H1 (cell line): ENCODE measurements at regions not wholly inside any gene's neighbourhood (a gene's known extent, or its start where the extent isn't known, plus 50 kb on each side); places are given as distances from the start of the nearest gene placed in this dataset.

ENCODE experiments used
- CTCF ChIA-PET: fragments of 300-600 bp; sonication (Branson Sonifier 250); formaldehyde crosslinking; loops from one replicate; lab custom pipeline; 2021; ENCODE audit not compliant: partially characterized antibody; lab: Charles Lee
- POLR2A ChIA-PET: fragments of 300-600 bp; sonication (Branson Sonifier 250); formaldehyde crosslinking; loops from one replicate; lab custom pipeline; 2021; ENCODE audit warnings: inconsistent platforms; ENCODE audit not compliant: partially characterized antibody; lab: Charles Lee
- DNase-seq, 2 experiments: peaks; one replicate each; pipeline versions ENCODE4 v3.0.0 to v3.0.0-alpha.2; 2010 to 2022; ENCODE audit warnings: low spot score in 2 of 2, low read depth in 1 of 2, mixed read lengths in 1 of 2
- FAIRE-seq: peaks from 2 replicates; lab custom pipeline; 2011; peaks lifted over from hg19 to GRCh38; lab: Jason Lieb, UNC
- H2AFZ ChIP-seq: 2 replicates; pipeline ENCODE4 v1.8.1; 2012; ENCODE audit warnings: low read length, inconsistent platforms
- H2AK5ac ChIP-seq: 2 replicates; pipeline ENCODE4 v1.6.1; 2013; ENCODE audit warnings: low read depth, low read length
- H2BK120ac ChIP-seq: replicated peaks from 2 replicates; pipeline ENCODE3; 2013; ENCODE audit warnings: low read depth, low read length, inconsistent platforms
- H2BK12ac ChIP-seq: 2 replicates; pipeline ENCODE4 v1.6.1; 2013; ENCODE audit warnings: low read depth, low read length
- H2BK15ac ChIP-seq: 2 replicates; pipeline ENCODE4 v1.6.1; 2013; ENCODE audit warnings: low read length
- H2BK20ac ChIP-seq: 2 replicates; pipeline ENCODE4 v1.6.1; 2013; ENCODE audit warnings: low read length
- H2BK5ac ChIP-seq: 2 replicates; pipeline ENCODE4 v1.6.1; 2013; ENCODE audit warnings: low read depth, low read length
- H3K14ac ChIP-seq: 2 replicates; pipeline ENCODE4 v1.6.1; 2013; ENCODE audit warnings: inconsistent platforms; ENCODE audit not compliant: insufficient read length
- H3K18ac ChIP-seq: 2 replicates; pipeline ENCODE4 v1.6.1; 2013; ENCODE audit warnings: low read length; ENCODE audit errors: extremely low read depth
- H3K23ac ChIP-seq: 2 replicates; pipeline ENCODE4 v1.6.1; 2013; ENCODE audit warnings: inconsistent platforms; ENCODE audit not compliant: insufficient read length
- H3K23me2 ChIP-seq: 2 replicates; pipeline ENCODE4 v1.6.1; 2013; ENCODE audit warnings: low read depth, low read length
- H3K27ac ChIP-seq: 2 replicates; pipeline ENCODE4 v1.6.1; 2011; ENCODE audit warnings: low read depth, low read length, inconsistent platforms
- H3K27me3 ChIP-seq, 4 experiments: replicated peaks in 1 of 4; 1 replicate in 1 of 4; 2 replicates in 3 of 4; pipeline versions ENCODE4 v1.6.1 to v1.8.1; 2011 to 2013; ENCODE audit warnings: low read length in 3 of 4, mild to moderate bottlenecking in 3 of 4, inconsistent platforms in 2 of 4, mixed read lengths in 2 of 4, moderate library complexity in 1 of 4; ENCODE audit not compliant: control insufficient read depth in 3 of 4, insufficient read depth in 3 of 4; ENCODE audit errors: extremely low read depth in 1 of 4
- H3K36me3 ChIP-seq, 4 experiments: 2 replicates each; pipeline versions ENCODE4 v1.6.1 to v1.8.1; 2011 to 2013; ENCODE audit warnings: mild to moderate bottlenecking in 4 of 4, low read length in 3 of 4, moderate library complexity in 2 of 4, control low read depth in 1 of 4, inconsistent platforms in 1 of 4; ENCODE audit not compliant: insufficient read depth in 4 of 4, control insufficient read depth in 2 of 4
- H3K4ac ChIP-seq: replicated peaks from 2 replicates; pipeline ENCODE3; 2013; ENCODE audit warnings: low read length, low read depth, mixed read lengths, inconsistent platforms; ENCODE audit not compliant: insufficient read length
- H3K4me1 ChIP-seq, 4 experiments: replicated peaks in 1 of 4; 1 replicate in 1 of 4; 2 replicates in 3 of 4; pipeline versions ENCODE4 v1.6.1 to v1.8.1; 2011 to 2013; ENCODE audit warnings: low read length in 3 of 4, inconsistent platforms in 2 of 4, mixed read lengths in 1 of 4; ENCODE audit not compliant: insufficient read depth in 4 of 4, control insufficient read depth in 3 of 4
- H3K4me2 ChIP-seq, 2 experiments: 2 replicates each; pipeline versions ENCODE4 v1.6.1 to v1.8.1; 2011 to 2013; ENCODE audit warnings: low read depth in 2 of 2, low read length in 2 of 2, control low read depth in 1 of 2, inconsistent platforms in 1 of 2, mild to moderate bottlenecking in 1 of 2; ENCODE audit not compliant: insufficient read depth in 1 of 2
- H3K4me3 ChIP-seq, 4 experiments: fragments of 200-600, 300-600 bp in 1 of 4; sonication (generic), shearing (Covaris generic), sonication (Bioruptor Twin) in 1 of 4; 2 replicates each; pipeline versions ENCODE4 v1.5.1 to v1.8.1; 2011 to 2016; ENCODE audit warnings: low read length in 4 of 4, low read depth in 3 of 4, control low read depth in 2 of 4, inconsistent platforms in 2 of 4, mild to moderate bottlenecking in 2 of 4, mixed read lengths in 1 of 4, moderate library complexity in 1 of 4; ENCODE audit not compliant: insufficient read depth in 2 of 4; ENCODE audit errors: extremely low read depth in 1 of 4
- H3K56ac ChIP-seq: replicated peaks from 2 replicates; pipeline ENCODE3; 2013; ENCODE audit warnings: low read depth, mild to moderate bottlenecking, mixed read lengths, low read length, inconsistent platforms; ENCODE audit not compliant: insufficient read length
- H3K79me1 ChIP-seq: 2 replicates; pipeline ENCODE4 v1.6.1; 2013; ENCODE audit warnings: low read depth, low read length, control low read depth
- H3K79me2 ChIP-seq, 2 experiments: 2 replicates each; pipeline versions ENCODE4 v1.6.1 to v1.8.1; 2012 to 2013; ENCODE audit warnings: low read length in 2 of 2, mild to moderate bottlenecking in 2 of 2, inconsistent platforms in 1 of 2; ENCODE audit not compliant: insufficient read depth in 2 of 2, control insufficient read depth in 1 of 2
- H3K9ac ChIP-seq, 4 experiments: replicated peaks in 1 of 4; 1 replicate in 1 of 4; 2 replicates in 3 of 4; pipeline versions ENCODE4 v1.6.1 to v1.8.1; 2011 to 2013; ENCODE audit warnings: low read depth in 3 of 4, low read length in 3 of 4, control low read depth in 2 of 4, mild to moderate bottlenecking in 2 of 4, moderate library complexity in 2 of 4, inconsistent platforms in 1 of 4; ENCODE audit errors: extremely low read depth in 1 of 4
- H3K9me3 ChIP-seq, 2 experiments: 2 replicates each; pipeline versions ENCODE4 v1.6.1 to v1.8.1; 2012 to 2013; ENCODE audit warnings: mild to moderate bottlenecking in 2 of 2, moderate library complexity in 2 of 2, control low read depth in 1 of 2, inconsistent platforms in 1 of 2, low read depth in 1 of 2, low read length in 1 of 2, mixed read lengths in 1 of 2; ENCODE audit not compliant: insufficient read depth in 2 of 2
- H4K20me1 ChIP-seq, 2 experiments: replicated peaks in 1 of 2; 2 replicates each; pipeline versions ENCODE3 to v1.8.1; 2011 to 2013; ENCODE audit warnings: inconsistent platforms in 2 of 2, low read length in 2 of 2, mild to moderate bottlenecking in 1 of 2; ENCODE audit not compliant: insufficient read depth in 2 of 2, control insufficient read depth in 1 of 2
- H4K5ac ChIP-seq: 2 replicates; pipeline ENCODE4 v1.6.1; 2013; ENCODE audit warnings: low read length, low read depth, mixed read lengths, inconsistent platforms; ENCODE audit not compliant: insufficient read length
- H4K8ac ChIP-seq: 2 replicates; pipeline ENCODE4 v1.8.0; 2013; ENCODE audit warnings: mild to moderate bottlenecking, moderate library complexity, low read length, inconsistent platforms; ENCODE audit not compliant: insufficient read depth; ENCODE audit errors: extremely low read depth
- H4K91ac ChIP-seq: replicated peaks from 2 replicates; pipeline ENCODE3; 2013; ENCODE audit warnings: low read length, mixed read lengths, inconsistent platforms; ENCODE audit not compliant: insufficient read length
- BACH1 ChIP-seq: IDR thresholded peaks from 2 replicates; pipeline ENCODE4 v1.6.1; 2012; ENCODE audit warnings: low read length, improper control_type of control experiment
- SRF ChIP-seq: IDR thresholded peaks from 2 replicates; pipeline ENCODE4 v1.6.1; 2011; ENCODE audit warnings: mild to moderate bottlenecking, low read depth, low read length, moderate library complexity
- TEAD4 ChIP-seq: IDR thresholded peaks from 2 replicates; pipeline ENCODE4 v1.6.1; 2012; ENCODE audit warnings: low read depth, low read length, inconsistent platforms, mixed read lengths
- YY1 ChIP-seq: IDR thresholded peaks from 2 replicates; pipeline ENCODE4 v1.6.1; 2011; ENCODE audit warnings: low read depth, mild to moderate bottlenecking, low read length
- WGBS, 2 experiments: shearing (Covaris generic) in 1 of 2; methylation state at CpG; one replicate each; pipeline versions ENCODE4 v1.1.6 to v1.1.7; 2013 to 2015; ENCODE audit warnings: low lambda C conversion rate in 2 of 2, mixed read lengths in 2 of 2, inconsistent platforms in 1 of 2, low coverage in 1 of 2, missing lambda C conversion rate in 1 of 2; ENCODE audit not compliant: insufficient replicate concordance in 2 of 2, insufficient coverage in 1 of 2, insufficient read length in 1 of 2; ENCODE audit errors: extremely low coverage in 1 of 2, missing lambda C conversion rate in 1 of 2; 5-methylcytosine and 5-hydroxymethylcytosine counted together

DNA sequence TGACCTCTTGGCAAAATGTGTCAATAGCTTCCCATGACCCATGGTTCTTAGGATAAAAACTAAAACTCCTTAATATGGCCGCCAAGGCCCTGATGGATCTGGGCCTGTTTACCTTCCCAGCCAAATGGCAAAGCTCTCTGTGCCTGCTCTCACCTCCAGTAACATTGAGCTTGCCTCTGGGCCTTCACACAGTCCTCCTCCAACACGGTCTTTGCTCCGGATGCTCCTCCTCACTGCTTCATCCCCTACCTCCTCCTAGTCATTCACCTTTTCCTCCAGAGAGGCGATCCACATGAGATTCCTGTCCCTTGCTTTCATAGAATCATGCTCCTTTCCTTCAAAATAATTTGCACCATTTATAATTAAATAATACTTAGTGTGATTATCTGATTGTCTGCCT, 172.3 kb upstream of the AFDN start:
- Histone ChIP-seq H3K4me3 (no peak overlapping the region), H3K4ac (no peak overlapping the region), H2BK20ac (no peak overlapping the region), H3K27ac (no peak overlapping the region), H3K9me3 (no peaks in the 10 kb centered on the region; a peak in 1 of 4 replicates), H2AK5ac (no peak overlapping the region), H3K36me3 (peaks cover 0 to 4% (median 0%) of the 10 kb centered on the region in 4 experiments; a peak in 1 of 8 replicates), H2BK120ac (no peak overlapping the region), H3K14ac (no peak overlapping the region), H3K56ac (no peak overlapping the region), H3K27me3 (no peaks in the 10 kb centered on the region; a peak in 1 of 7 replicates), H4K5ac (no peak overlapping the region), H3K23ac (no peak overlapping the region), H4K8ac (no peak overlapping the region), H3K9ac (no peak overlapping the region), H2AFZ (no peak overlapping the region), H2BK15ac (no peak overlapping the region), H2BK12ac (no peak overlapping the region), H3K79me1 (no peaks in the 10 kb centered on the region), H4K91ac (no peak overlapping the region), H3K4me1 (peaks cover 0 to 12% (median 7%) of the 10 kb centered on the region in 4 experiments; a peak in 4 of 7 replicates), H3K79me2 (no peaks in the 10 kb centered on the region), H4K20me1 (peaks cover 0 to 14% of the 10 kb centered on the region in 2 experiments), H3K18ac (no peak overlapping the region), H2BK5ac (no peak overlapping the region), H3K23me2 (peaks cover 20% of the 10 kb centered on the region; the same call in 1 of the 2 replicates), H3K4me2 (no peak overlapping the region)
- CTCF ChIA-PET: no interaction called here
- 83% methylated on average over 4 of the region's 4 CpGs; no CpG with 5 or more reads in 1 of the 2 experiments for WGBS, 2 experiments
- TF ChIP-seq YY1 (no peak), SRF (no peak), BACH1 (no peak), TEAD4 (no peak)
- FAIRE-seq (no peak), DNase-seq (no peak)
- POLR2A ChIA-PET: no interaction called here
